B cell (primary cell): ENCODE measurements at regions not wholly inside any gene's neighbourhood (a gene's known extent, or its start where the extent isn't known, plus 50 kb on each side); places are given as distances from the start of the nearest gene placed in this dataset.

ENCODE experiments used
- ATAC-seq: fragments of 200-7000 bp; cut with Tn5 transposase; one replicate; pipeline ENCODE4 v1.10.0; 2021; ENCODE audit warnings: low read depth, mild to moderate bottlenecking, moderate number of reproducible peaks, moderate library complexity
- CTCF ChIA-PET: fragments of 350-600 bp; sonication (Branson Sonifier 250); formaldehyde crosslinking; loops from one replicate; lab custom pipeline; 2021; ENCODE audit warnings: antibody characterized with exemption, inconsistent platforms; lab: Charles Lee
- POLR2A ChIA-PET: fragments of 350-600 bp; sonication (Branson Sonifier 250); formaldehyde crosslinking; loops from one replicate; lab custom pipeline; 2021; ENCODE audit warnings: antibody characterized with exemption; lab: Charles Lee
- DNase-seq: peaks from one replicate; pipeline ENCODE4 v3.0.0; 2013
- H2AFZ ChIP-seq: 2 replicates; pipeline ENCODE4 v1.6.1; 2012; ENCODE audit warnings: mild to moderate bottlenecking, low read depth, low read length; ENCODE audit not compliant: insufficient read depth, poor library complexity, severe bottlenecking
- H3K27ac ChIP-seq, 2 donors: 1 replicate in 1 of 2; 2 replicates in 1 of 2; pipeline ENCODE4 v1.5.1; 2012 to 2013; ENCODE audit warnings: low read length in 2 of 2, mild to moderate bottlenecking in 2 of 2, moderate library complexity in 1 of 2
- H3K27me3 ChIP-seq, 4 experiments: fragments of 200-600 bp in 1 of 4; sonication (generic) in 1 of 4; replicated peaks in 1 of 4; 1 replicate in 2 of 4; 2 replicates in 2 of 4; pipeline versions ENCODE4 v1.6.1 to v1.7.0; 2013 to 2016; ENCODE audit warnings: low read length in 3 of 4, mild to moderate bottlenecking in 2 of 4, mixed read lengths in 1 of 4, moderate library complexity in 1 of 4; ENCODE audit not compliant: insufficient read depth in 4 of 4, control insufficient read depth in 3 of 4; ENCODE audit errors: control extremely low read depth in 1 of 4
- H3K36me3 ChIP-seq, 2 experiments: replicated peaks in 1 of 2; 1 replicate in 1 of 2; 2 replicates in 1 of 2; pipeline versions ENCODE4 v1.6.1 to v1.7.1; 2013; ENCODE audit warnings: low read length in 1 of 2; ENCODE audit not compliant: insufficient read depth in 2 of 2, control insufficient read depth in 1 of 2; ENCODE audit errors: control extremely low read depth in 1 of 2, extremely low read depth in 1 of 2
- H3K4me1 ChIP-seq, 2 donors: fragments of 200-600 bp in 1 of 2; sonication (generic) in 1 of 2; 1 replicate in 1 of 2; 2 replicates in 1 of 2; pipeline versions ENCODE4 v1.5.1 to v1.6.1; 2013 to 2017; ENCODE audit warnings: low read length in 2 of 2; ENCODE audit not compliant: control insufficient read depth in 2 of 2, insufficient read depth in 2 of 2
- H3K4me2 ChIP-seq: replicated peaks from 2 replicates; pipeline ENCODE3; 2012; ENCODE audit warnings: mild to moderate bottlenecking, low read depth, low read length; ENCODE audit not compliant: poor library complexity, severe bottlenecking
- H3K4me3 ChIP-seq, 5 experiments: fragments of 200-600 bp in 1 of 5; sonication (generic) in 1 of 5; 1 replicate in 3 of 5; 2 replicates in 2 of 5; pipeline versions ENCODE4 v1.5.1 to v1.7.0; 2011 to 2016; ENCODE audit warnings: low read length in 4 of 5, mild to moderate bottlenecking in 4 of 5, low read depth in 2 of 5, control low read depth in 1 of 5, moderate library complexity in 1 of 5; ENCODE audit not compliant: insufficient read depth in 1 of 5; ENCODE audit errors: control extremely low read depth in 1 of 5, extremely low read depth in 1 of 5
- H3K79me2 ChIP-seq: fragments of 200-600 bp; sonication (generic); one replicate; pipeline ENCODE4 v1.6.0; 2016; ENCODE audit warnings: low read length; ENCODE audit not compliant: control insufficient read depth, insufficient read depth
- H3K9ac ChIP-seq: fragments of 200-600 bp; sonication (generic); 2 replicates; pipeline ENCODE4 v1.6.1; 2017; ENCODE audit warnings: mild to moderate bottlenecking, low read length, moderate library complexity
- H3K9me3 ChIP-seq, 3 donors: one replicate each; pipeline versions ENCODE4 v1.6.1 to v1.7.1; 2013; ENCODE audit warnings: low read length in 2 of 3; ENCODE audit not compliant: control insufficient read depth in 2 of 3, insufficient read depth in 1 of 3; ENCODE audit errors: control extremely low read depth in 1 of 3
- H4K20me1 ChIP-seq: 2 replicates; pipeline ENCODE4 v1.6.0; 2012; ENCODE audit warnings: mild to moderate bottlenecking, low read length; ENCODE audit not compliant: insufficient read depth, control insufficient read depth, poor library complexity, severe bottlenecking
- H3K27ac Mint-ChIP-seq: one replicate; pipeline ENCODE4 v1.8.0; 2021; ENCODE audit warnings: mixed read lengths
- H3K27me3 Mint-ChIP-seq: one replicate; pipeline ENCODE4 v1.8.0; 2021; ENCODE audit warnings: mixed read lengths
- H3K4me1 Mint-ChIP-seq: one replicate; pipeline ENCODE4 v1.8.0; 2021; ENCODE audit warnings: mixed read lengths
- H3K4me3 Mint-ChIP-seq: one replicate; pipeline ENCODE4 v1.8.0; 2021; ENCODE audit warnings: mixed read lengths
- H3K9me3 Mint-ChIP-seq: one replicate; pipeline ENCODE4 v1.8.0; 2022; ENCODE audit warnings: mixed read lengths; ENCODE audit not compliant: insufficient read depth
- EZH2 ChIP-seq: IDR thresholded peaks from 2 replicates; pipeline ENCODE4 v1.6.1; 2012; ENCODE audit warnings: borderline replicate concordance, low read depth, mild to moderate bottlenecking, moderate library complexity, low read length; ENCODE audit not compliant: insufficient read depth, poor library complexity, severe bottlenecking
- WGBS: methylation state at CpG from one replicate; pipeline ENCODE4 v1.1.5; 2013; ENCODE audit warnings: missing lambda C conversion rate; ENCODE audit not compliant: insufficient coverage; 5-methylcytosine and 5-hydroxymethylcytosine counted together
- intact Hi-C: fragments of 100-400 bp; cut with micrococcal nuclease; formaldehyde crosslinking; loops from one replicate; pipeline ENCODE4 v1.10.0; 2022
- TF ChIP-seq, protein P1 (sequence below): fragments of 200-600 bp; IDR thresholded peaks from one replicate; pipeline ENCODE4 v1.8.0; 2022; ENCODE audit warnings: antibody characterized with exemption, mild to moderate bottlenecking

DNA sequence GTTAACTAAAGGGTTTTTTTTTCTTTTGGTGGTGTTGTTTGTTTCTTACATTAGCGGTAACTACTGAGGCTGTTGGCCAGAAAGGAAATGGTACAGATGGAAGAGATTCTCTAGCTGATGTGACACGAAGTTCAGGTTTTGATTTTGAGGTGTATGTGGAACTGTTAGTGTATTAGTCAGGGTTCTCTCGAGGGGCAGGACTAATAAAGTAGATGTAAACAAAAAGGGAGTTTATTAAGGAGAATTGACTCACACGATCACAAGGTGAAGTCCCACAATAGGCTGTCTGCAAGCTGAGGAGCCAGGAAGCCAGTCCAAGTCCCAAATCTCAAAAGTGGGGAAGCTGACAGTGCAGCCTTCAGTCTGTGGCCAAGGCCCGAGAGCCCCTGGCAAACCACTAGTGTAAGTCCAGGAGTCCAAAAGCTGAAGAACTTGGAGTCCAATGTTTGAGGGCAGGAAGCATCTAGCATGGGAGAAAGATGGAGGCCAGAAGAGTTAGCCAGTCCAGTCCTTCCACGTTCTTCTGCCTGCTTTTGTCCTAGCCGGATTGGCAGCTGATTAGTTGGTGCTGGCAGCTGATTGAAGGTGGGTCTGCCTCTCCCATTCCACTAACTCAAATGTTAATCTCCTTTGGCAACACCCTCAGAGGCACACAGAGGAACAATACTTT lies 577.6 kb downstream of the EFNB2 start:
- Histone ChIP-seq H3K27ac (no peak overlapping the region), H3K36me3 (no peaks in the 10 kb centered on the region), H3K4me3 (no peak overlapping the region), H3K4me2 (no peak overlapping the region), H2AFZ (no peak overlapping the region), H3K9me3 (peaks cover 0 to 5% (median 1%) of the 10 kb centered on the region in 3 donors), H3K9ac (no peak overlapping the region), H3K27me3 (no peaks in the 10 kb centered on the region), H4K20me1 (no peaks in the 10 kb centered on the region), H3K79me2 (no peaks in the 10 kb centered on the region), H3K4me1 (no peaks in the 10 kb centered on the region)
- Mint-ChIP-seq H3K27ac (no peak overlapping the region), H3K4me1 (no peaks in the 10 kb centered on the region), H3K27me3 (no peaks in the 10 kb centered on the region), H3K9me3 (no peaks in the 10 kb centered on the region), H3K4me3 (no peak overlapping the region)
- ChIA-PET CTCF (no interaction called here), POLR2A (no interaction called here)
- DNase-seq (no peak), ATAC-seq (no peak)
- WGBS: 74% methylated on average over 6 of the region's 7 CpGs
- intact Hi-C loops: no loop called here
- TF ChIP-seq, protein P1, sequence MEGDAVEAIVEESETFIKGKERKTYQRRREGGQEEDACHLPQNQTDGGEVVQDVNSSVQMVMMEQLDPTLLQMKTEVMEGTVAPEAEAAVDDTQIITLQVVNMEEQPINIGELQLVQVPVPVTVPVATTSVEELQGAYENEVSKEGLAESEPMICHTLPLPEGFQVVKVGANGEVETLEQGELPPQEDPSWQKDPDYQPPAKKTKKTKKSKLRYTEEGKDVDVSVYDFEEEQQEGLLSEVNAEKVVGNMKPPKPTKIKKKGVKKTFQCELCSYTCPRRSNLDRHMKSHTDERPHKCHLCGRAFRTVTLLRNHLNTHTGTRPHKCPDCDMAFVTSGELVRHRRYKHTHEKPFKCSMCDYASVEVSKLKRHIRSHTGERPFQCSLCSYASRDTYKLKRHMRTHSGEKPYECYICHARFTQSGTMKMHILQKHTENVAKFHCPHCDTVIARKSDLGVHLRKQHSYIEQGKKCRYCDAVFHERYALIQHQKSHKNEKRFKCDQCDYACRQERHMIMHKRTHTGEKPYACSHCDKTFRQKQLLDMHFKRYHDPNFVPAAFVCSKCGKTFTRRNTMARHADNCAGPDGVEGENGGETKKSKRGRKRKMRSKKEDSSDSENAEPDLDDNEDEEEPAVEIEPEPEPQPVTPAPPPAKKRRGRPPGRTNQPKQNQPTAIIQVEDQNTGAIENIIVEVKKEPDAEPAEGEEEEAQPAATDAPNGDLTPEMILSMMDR: no peak
- no peak for TF ChIP-seq EZH2

DNA sequence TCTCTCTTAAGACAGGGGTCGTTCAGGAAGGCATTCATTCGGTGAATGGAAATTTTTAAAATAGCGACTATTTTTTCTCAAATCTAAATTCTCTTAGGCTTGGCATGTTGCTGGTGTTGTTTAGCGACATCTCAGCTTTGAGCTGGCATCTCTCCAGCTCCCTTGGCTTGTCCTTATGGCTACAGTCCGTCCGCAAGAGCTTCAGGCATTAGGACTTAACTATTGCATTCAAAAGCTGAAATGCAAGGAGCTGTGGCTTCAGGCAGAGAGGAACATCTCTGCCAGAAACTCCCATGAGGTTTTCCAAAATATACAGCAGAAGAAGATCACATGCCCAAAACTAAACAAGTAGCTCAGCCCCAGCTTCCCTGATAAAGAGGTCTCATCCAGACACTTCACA lies 578.5 kb downstream of the EFNB2 start:
- Histone ChIP-seq H4K20me1 (no peaks in the 10 kb centered on the region), H3K9me3 (peaks cover 0 to 5% (median 1%) of the 10 kb centered on the region in 3 donors), H3K79me2 (no peaks in the 10 kb centered on the region), H3K4me1 (no peaks in the 10 kb centered on the region), H3K9ac (no peak overlapping the region), H3K27ac (no peak overlapping the region), H3K27me3 (no peaks in the 10 kb centered on the region), H2AFZ (no peak overlapping the region), H3K4me3 (no peak overlapping the region), H3K36me3 (no peaks in the 10 kb centered on the region), H3K4me2 (no peak overlapping the region)
- ChIA-PET POLR2A (no interaction called here), CTCF (no interaction called here)
- intact Hi-C loops: no loop called here
- TF ChIP-seq EZH2: no peak
- TF ChIP-seq, protein P1: no peak
- WGBS: 88% methylated on average over 3 of the region's 6 CpGs
- Mint-ChIP-seq H3K9me3 (no peaks in the 10 kb centered on the region), H3K4me3 (no peak overlapping the region), H3K4me1 (no peaks in the 10 kb centered on the region), H3K27ac (no peak overlapping the region), H3K27me3 (no peaks in the 10 kb centered on the region)
- ATAC-seq (no peak), DNase-seq (no peak)
